HepG2 (cell line): ENCODE measurements at regions not wholly inside any gene's neighbourhood (a gene's known extent, or its start where the extent isn't known, plus 50 kb on each side); places are given as distances from the start of the nearest gene placed in this dataset.

Source experiments
- ELF1 ChIP-seq: sonication (generic); formaldehyde crosslinking; IDR thresholded peaks from 2 replicates; pipeline ENCODE4 v1.4.0; 2020; ENCODE audit warnings: missing genetic modification reagents
- JUNB ChIP-seq: sonication (generic); formaldehyde crosslinking; IDR thresholded peaks from 2 replicates; pipeline ENCODE4 v1.8.0; 2022; ENCODE audit warnings: missing genetic modification reagents, mild to moderate bottlenecking, borderline replicate concordance
- MLX ChIP-seq: IDR thresholded peaks from 2 replicates; pipeline ENCODE4 v1.6.1; 2016
- MXI1 ChIP-seq: IDR thresholded peaks from 3 replicates; pipeline ENCODE4 v1.6.1; 2012; ENCODE audit warnings: low read depth, low read length, inconsistent platforms, borderline replicate concordance
- TCF7 ChIP-seq: sonication (generic); IDR thresholded peaks from 2 replicates; pipeline ENCODE4 v1.6.1; 2016; ENCODE audit warnings: antibody characterized with exemption, low read depth

DNA sequence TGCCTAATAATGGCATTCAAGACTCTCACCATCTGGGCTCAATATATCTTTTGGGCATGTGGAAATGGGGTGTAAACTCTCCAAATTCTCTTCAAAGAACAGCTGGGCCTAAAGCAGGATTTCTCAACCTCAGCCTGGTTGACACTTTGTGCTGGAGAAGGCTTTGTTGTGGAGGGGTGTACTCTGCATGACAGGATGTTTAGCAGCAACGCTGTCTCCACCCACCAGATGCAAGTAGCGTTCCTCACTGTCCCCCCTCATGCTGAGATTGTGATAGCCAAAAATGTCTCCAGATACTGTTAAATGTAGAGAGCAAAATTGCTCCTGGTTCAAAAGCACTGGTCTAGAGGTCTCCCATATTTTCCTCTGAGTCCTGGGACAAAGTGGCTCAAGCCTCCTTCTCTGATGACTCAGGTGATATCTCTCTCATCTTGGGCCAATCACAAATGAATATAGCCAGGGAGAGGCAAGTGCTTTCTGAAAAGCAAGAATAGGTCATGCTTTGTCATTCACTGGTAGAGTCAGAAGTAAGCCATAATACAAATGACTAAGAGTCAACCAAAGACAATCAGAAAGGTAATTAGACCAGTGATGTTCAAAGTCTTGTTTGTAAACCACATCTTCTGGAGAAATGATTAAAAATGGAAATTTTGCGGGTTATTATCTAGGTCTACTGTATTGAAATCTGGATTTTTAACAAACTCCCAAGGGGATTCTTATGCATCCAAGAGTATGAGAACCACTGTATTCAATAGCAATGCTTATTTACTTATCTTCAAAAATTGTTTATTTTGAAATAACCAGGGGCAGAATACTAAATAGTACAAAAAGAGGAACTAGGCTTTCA lies 330.8 kb downstream of the PTEN start:
- no peak for TF ChIP-seq MLX (CRISPR knock-in tag)
- TF ChIP-seq ELF1 (CRISPR knock-in tag) = no peak
- TF ChIP-seq JUNB (CRISPR knock-in tag) = no peak
- TF ChIP-seq TCF7 = no peak
- no peak for TF ChIP-seq MXI1
